ENCODE measurements at regions not wholly inside any gene's neighbourhood (a gene's known extent, or its start where the extent isn't known, plus 50 kb on each side); places are given as distances from the start of the nearest gene placed in this dataset.

- 63% methylated on average over 2 of the region's 3 CpGs for WGBS (ENCODE audit: insufficient coverage, low coverage, low lambda C conversion rate, missing lambda C conversion rate)
- no peaks in the 10 kb centered on the region for H3K27me3 ChIP-seq
Observed at GRCh38 chr3:73326396-73326795, 264.9 kb downstream of the EBLN2 start.

DNA sequence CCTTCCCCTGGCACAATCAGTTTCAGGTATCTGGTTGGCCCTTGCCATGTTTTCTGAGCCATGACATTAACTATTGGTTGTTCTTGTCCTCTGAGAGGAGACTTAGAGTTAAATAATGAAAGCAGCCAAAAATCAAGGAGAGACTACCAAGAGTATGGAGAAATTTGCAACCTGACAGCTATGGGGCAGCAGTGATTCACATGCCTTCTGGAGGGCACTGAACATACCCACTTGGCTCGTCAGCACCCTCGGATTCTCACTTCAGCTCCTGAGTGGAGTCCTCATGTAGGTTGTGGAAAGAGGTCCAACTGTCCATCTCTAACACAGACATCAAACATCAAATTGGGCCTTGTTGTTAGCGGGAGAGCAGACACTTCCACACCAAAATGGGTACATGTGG lies 265.6 kb downstream of the EBLN2 start:
- intact Hi-C loops (cut with DNase I), result no loop called here
- H3K27me3 ChIP-seq, result no peaks in the 10 kb centered on the region
- no peak for TF ChIP-seq POLR2A (IDR thresholded peaks at IDR 0.05)
- TF ChIP-seq, protein P1, sequence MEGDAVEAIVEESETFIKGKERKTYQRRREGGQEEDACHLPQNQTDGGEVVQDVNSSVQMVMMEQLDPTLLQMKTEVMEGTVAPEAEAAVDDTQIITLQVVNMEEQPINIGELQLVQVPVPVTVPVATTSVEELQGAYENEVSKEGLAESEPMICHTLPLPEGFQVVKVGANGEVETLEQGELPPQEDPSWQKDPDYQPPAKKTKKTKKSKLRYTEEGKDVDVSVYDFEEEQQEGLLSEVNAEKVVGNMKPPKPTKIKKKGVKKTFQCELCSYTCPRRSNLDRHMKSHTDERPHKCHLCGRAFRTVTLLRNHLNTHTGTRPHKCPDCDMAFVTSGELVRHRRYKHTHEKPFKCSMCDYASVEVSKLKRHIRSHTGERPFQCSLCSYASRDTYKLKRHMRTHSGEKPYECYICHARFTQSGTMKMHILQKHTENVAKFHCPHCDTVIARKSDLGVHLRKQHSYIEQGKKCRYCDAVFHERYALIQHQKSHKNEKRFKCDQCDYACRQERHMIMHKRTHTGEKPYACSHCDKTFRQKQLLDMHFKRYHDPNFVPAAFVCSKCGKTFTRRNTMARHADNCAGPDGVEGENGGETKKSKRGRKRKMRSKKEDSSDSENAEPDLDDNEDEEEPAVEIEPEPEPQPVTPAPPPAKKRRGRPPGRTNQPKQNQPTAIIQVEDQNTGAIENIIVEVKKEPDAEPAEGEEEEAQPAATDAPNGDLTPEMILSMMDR (IDR thresholded peaks at IDR 0.05), result no peak

More at GRCh38 chr3:73326396-73326795, 264.9 kb downstream of the EBLN2 start:
- H3K4me1 ChIP-seq, result no peaks in the 10 kb centered on the region
- H3K9me3 ChIP-seq, result no peaks in the 10 kb centered on the region
- H3K36me3 ChIP-seq, result no peaks in the 10 kb centered on the region
- DNase-seq (no peak), ATAC-seq (no peak)
- no peak overlapping the region for H3K4me3 ChIP-seq
- TF ChIP-seq, protein P1 (IDR thresholded peaks at IDR 0.05), result no peak
- H3K27ac ChIP-seq, result no peak overlapping the region
- intact Hi-C loops (cut with DNase I), result no loop called here

More for the DNA sequence above, 265.6 kb downstream of the EBLN2 start:
- H3K27ac ChIP-seq, result no peak overlapping the region
- H3K9me3 ChIP-seq, result no peaks in the 10 kb centered on the region
- WGBS (ENCODE audit: insufficient coverage, low coverage, low lambda C conversion rate, missing lambda C conversion rate), result 54% methylated on average over 3 of the region's 3 CpGs
- H3K36me3 ChIP-seq, result no peaks in the 10 kb centered on the region
- DNase-seq, result no peak
- ATAC-seq, result no peak
- no peaks in the 10 kb centered on the region for H3K4me1 ChIP-seq
- no peak overlapping the region for H3K4me3 ChIP-seq

Small RNA genes lying in the stretch of these regions (small RNA-seq; reads per million reads assigned to genes)
- 0 reads per million in 2 experiments for gene RNU6-1270P

Measured in right lobe of liver (tissue), 6 donors.